T-helper 2 cell treated with Interferon-gamma antibody and Interleukin-4, amounts not matched to agents 100 ng/mL and 5 ng/mL, for 36 hours (primary cell): ENCODE measurements at regions not wholly inside any gene's neighbourhood (a gene's known extent, or its start where the extent isn't known, plus 50 kb on each side); places are given as distances from the start of the nearest gene placed in this dataset.

Experiments used
- intact Hi-C: fragments of 100-400 bp; cut with micrococcal nuclease; formaldehyde crosslinking; loops from one replicate; pipeline ENCODE4 v1.15.1; 2023

GRCh38 chr11:30089921-30090320 is 73.1 kb upstream of the KCNA4 start:
- intact Hi-C loops = no loop called here

- intact Hi-C loops = no loop called here
Observed at GRCh38 chr11:30091246-30091645, 74.4 kb upstream of the KCNA4 start.

GRCh38 chr11:30091737-30092136 is 74.9 kb upstream of the KCNA4 start:
- intact Hi-C loops = no loop called here

GRCh38 chr11:30092518-30092917 is 75.7 kb upstream of the KCNA4 start:
- intact Hi-C loops = no loop called here

- intact Hi-C loops = no loop called here
Observed at GRCh38 chr11:30100495-30100894, 83.7 kb upstream of the KCNA4 start.

- intact Hi-C loops = no loop called here
Observed at GRCh38 chr11:30106222-30107181, 89.7 kb upstream of the KCNA4 start.

GRCh38 chr11:30107899-30108298 is 91.1 kb upstream of the KCNA4 start:
- intact Hi-C loops = no loop called here

GRCh38 chr11:30109774-30110173 is 92.9 kb upstream of the KCNA4 start:
- intact Hi-C loops = no loop called here

- intact Hi-C loops = no loop called here
Observed at GRCh38 chr11:30110691-30111090, 93.9 kb upstream of the KCNA4 start.

GRCh38 chr11:30111786-30112185 is 95.0 kb upstream of the KCNA4 start:
- intact Hi-C loops = no loop called here

GRCh38 chr11:30113326-30113898 is 96.6 kb upstream of the KCNA4 start:
- intact Hi-C loops = no loop called here

- intact Hi-C loops = no loop called here
Observed at GRCh38 chr11:30116512-30116911, 99.7 kb upstream of the KCNA4 start.

GRCh38 chr11:30120045-30120589 is 103.3 kb upstream of the KCNA4 start:
- intact Hi-C loops = no loop called here

- intact Hi-C loops = no loop called here
Observed at GRCh38 chr11:30125456-30125855, 105.4 kb upstream of the FSHB start.

GRCh38 chr11:30128269-30128932 is 102.4 kb upstream of the FSHB start:
- intact Hi-C loops = no loop called here

- intact Hi-C loops = no loop called here
Observed at GRCh38 chr11:30131535-30131934, 99.3 kb upstream of the FSHB start.

- intact Hi-C loops = no loop called here
Observed at GRCh38 chr11:30133281-30133680, 97.5 kb upstream of the FSHB start.

GRCh38 chr11:30143098-30143705 is 87.6 kb upstream of the FSHB start:
- intact Hi-C loops = loop anchor here (2.0 to 10.0 kb wide), 2 partner anchors 710 to 798 kb away; no protein-coding TSS in a partner anchor

GRCh38 chr11:30147293-30147692 is 83.5 kb upstream of the FSHB start:
- intact Hi-C loops = loop anchor here (10.0 kb wide), 1 partner anchor 802 kb away; no protein-coding TSS in a partner anchor

- intact Hi-C loops = loop anchor here (10.0 kb wide), 1 partner anchor 805 kb away; no protein-coding TSS in a partner anchor
Observed at GRCh38 chr11:30149998-30150397, 80.8 kb upstream of the FSHB start.

- intact Hi-C loops = no loop called here
Observed at GRCh38 chr11:30150425-30150824, 80.4 kb upstream of the FSHB start.
